GM08714 (cell line): ENCODE measurements at regions not wholly inside any gene's neighbourhood (a gene's known extent, or its start where the extent isn't known, plus 50 kb on each side); places are given as distances from the start of the nearest gene placed in this dataset.

Experiments
- H3K4me3 ChIP-seq: fragments of 200-500 bp; sonication (Bioruptor generic); 2 replicates; pipeline ENCODE4 v1.5.1; 2014; ENCODE audit warnings: mild to moderate bottlenecking, low read length, inconsistent platforms
- ZNF274 ChIP-seq: IDR thresholded peaks from 2 replicates; pipeline ENCODE4 v1.6.1; 2012; ENCODE audit warnings: mild to moderate bottlenecking, low read depth, low read length

DNA sequence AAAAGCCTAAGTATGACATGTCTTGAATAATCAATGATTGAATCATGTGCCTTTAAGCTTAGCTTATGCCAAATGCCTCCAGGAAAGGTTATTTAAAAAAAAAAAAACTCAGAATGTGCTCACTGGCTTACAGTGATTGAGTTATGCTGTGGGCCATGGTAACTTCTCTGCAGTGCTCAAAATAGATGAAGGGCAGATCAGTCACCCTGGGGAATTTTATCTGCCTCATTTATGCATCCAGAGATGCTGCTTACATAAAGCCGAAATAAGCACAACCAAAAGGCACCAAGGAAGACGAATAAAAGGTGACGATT, 118.7 kb upstream of the MDM1 start:
- TF ChIP-seq ZNF274 = no peak
- H3K4me3 ChIP-seq = peak overlapping the region; percentile 65; the same call in 1 of the 2 replicates

DNA sequence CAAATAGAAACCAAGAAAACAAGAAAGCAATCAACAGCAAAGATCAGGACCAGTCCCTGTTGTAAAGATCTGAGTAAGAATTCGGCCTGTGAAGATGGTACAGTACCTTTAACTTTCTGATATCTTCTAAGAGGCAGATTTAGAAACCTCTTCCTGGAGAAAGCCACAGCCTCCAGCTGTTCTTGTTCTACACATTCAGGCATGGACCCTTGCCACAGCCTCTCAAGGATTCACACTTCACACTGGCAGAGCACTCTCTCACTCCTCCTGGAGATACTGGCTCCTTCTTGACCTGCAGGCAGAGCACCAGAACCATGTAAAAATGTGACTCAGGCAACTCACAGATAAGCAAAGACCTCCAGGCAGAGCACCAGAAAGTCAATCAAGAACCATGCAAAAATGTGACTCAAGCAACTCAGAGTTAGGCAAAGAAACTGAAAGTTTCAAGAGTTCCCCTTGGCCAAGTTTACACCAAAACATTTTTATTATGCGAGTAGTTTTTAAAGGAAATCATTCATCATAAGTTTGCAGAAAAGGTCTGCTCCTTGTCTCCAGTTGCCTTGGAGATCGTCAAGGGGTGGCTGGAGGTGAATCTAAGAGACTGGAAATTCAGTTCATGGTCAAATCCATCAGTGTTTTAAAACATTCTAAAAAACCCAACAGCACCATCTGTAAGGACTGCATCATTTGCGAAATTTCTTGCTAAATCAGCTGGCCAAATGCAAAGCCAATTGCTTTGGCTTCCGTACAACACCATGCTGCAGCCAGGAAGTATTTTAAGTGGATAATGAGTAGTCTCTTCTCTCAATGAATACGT, 119.3 kb upstream of the MDM1 start:
- TF ChIP-seq ZNF274 = no peak
- H3K4me3 ChIP-seq = peak overlapping the region; percentile 65; the same call in 1 of the 2 replicates

GRCh38 chr12:68452078-68452715, 120.0 kb upstream of the MDM1 start:
- 0 out of 2 replicates have a peak overlapping the region, but pooled peaks have one; percentile 65 for H3K4me3 ChIP-seq
- no peak for TF ChIP-seq ZNF274

DNA sequence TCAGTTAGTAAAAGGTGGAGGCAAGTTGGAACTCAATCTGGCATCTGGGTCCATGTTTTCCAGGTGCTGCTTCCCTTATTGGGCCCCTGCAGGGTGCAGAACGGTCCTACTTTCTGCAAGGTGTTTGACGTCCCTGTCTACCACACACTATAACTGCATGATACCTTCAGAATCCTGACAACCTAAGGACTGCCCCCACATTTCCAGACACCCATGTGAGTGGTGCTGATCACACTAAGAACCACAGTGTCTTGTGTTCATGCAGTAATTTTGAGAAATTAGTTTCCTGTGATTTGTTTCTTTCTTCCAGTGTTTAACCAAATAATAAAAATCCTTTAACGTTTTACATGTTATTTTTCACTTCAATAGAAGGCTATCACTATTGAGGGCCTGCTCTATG, 121.1 kb upstream of the MDM1 start:
- no peak for TF ChIP-seq ZNF274
- H3K4me3 ChIP-seq = no peak overlapping the region

DNA sequence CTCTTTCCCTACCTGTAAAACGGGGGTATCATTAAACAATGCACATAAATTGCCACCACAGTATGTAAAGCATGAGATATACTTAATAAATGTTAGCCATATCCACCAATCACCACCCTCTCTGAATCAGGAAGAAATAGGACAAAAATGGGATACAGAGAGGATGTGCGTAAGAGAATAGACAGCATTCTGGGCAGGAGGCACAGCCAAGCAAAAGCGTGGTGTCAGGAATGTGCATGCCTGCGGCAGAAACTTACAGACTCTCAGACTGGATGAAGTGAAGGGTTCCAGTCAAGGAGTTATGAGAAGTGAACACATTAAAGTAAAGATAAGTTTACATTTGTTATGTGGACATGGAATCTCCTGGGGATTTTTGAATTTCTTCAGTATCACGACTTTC, 121.7 kb upstream of the MDM1 start:
- no peak overlapping the region for H3K4me3 ChIP-seq
- TF ChIP-seq ZNF274 = no peak

- no peak for TF ChIP-seq ZNF274
- H3K4me3 ChIP-seq = no peak overlapping the region
Observed at GRCh38 chr12:68454892-68455291, 122.7 kb upstream of the MDM1 start.

- H3K4me3 ChIP-seq = no peak overlapping the region
Observed at GRCh38 chr12:68455691-68456345, 123.7 kb upstream of the MDM1 start.

DNA sequence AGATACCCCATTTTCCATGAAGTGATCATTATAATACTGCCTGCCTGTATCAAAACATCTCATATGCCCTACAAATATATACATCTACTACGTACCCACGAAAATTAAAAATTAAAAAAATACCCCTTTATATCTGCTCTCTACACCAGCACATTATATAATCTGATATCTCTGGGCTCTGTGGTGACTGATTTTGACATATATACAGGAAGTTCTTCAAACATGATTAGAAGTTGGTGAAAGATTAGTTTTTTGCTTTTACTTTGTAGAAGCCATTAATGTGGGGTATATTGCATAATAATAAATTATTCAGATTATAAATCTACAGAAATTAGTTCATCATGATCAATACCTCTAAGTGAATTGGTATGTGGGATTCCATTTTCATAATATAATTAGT, 126.7 kb upstream of the MDM1 start:
- no peak for TF ChIP-seq ZNF274
- H3K4me3 ChIP-seq = no peak overlapping the region

More at GRCh38 chr12:68455691-68456345, 123.7 kb upstream of the MDM1 start:
- no peak for TF ChIP-seq ZNF274

DNA sequence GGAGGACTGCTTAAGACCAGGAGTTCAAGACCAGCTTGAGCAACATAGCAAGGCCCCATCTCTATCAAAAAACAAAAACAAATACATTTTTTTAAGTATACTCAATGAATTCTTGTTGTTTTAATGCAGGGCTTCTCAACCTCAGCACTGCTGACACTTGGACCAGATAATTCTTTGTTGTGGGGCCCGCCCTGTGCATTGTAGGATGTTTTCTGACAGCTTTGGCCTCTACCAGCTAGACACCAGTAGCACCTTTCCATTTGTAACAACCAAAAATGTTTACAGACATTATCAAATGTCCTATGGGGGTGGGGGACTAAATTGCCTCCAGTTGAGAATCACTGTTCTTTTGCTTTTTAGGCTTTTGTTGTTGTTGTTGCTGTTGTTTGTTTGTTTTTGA, 128.1 kb upstream of the MDM1 start:
- TF ChIP-seq ZNF274 = no peak
- no peak overlapping the region for H3K4me3 ChIP-seq

- no peak overlapping the region for H3K4me3 ChIP-seq
- TF ChIP-seq ZNF274 = no peak
Observed at GRCh38 chr12:68461645-68462044, 129.5 kb upstream of the MDM1 start.

DNA sequence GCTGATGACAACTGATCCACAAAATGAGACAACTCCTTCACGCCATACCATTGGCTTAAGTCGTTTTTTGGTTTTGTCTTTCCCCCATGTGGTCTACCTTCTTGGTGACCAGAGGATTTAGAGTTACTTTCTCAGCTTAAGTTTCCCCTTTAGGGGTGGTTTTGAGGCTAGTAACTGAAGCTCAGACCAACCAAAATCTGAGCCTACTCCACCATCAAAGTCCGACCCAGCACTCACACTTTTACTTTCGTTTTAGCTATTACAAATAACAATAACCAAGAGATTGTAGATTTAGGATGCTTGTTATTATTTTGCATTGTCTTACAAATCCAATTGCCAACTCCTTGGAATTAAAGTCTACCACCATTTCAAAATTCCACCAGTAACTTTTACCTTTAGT, 130.6 kb upstream of the MDM1 start:
- no peak overlapping the region for H3K4me3 ChIP-seq
- no peak for TF ChIP-seq ZNF274

DNA sequence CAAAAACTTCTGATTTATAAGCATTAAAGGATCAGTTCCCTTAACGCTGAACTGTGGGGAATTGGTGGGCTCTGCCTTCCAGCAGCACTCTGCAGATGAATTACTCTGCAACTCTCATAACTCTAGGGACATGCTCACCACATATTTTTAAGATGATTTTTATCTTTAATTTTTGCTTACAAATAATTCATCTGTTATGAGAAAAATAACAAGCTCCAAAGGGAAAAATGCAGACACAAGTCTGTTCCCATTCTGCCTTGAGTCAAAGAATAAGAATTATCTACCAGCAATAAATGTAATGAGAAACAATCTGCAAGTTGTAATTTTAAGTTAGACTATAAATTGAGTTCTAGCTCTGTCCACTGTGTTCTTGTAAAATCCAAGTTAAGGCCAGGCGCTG, 133.1 kb upstream of the MDM1 start:
- no peak for TF ChIP-seq ZNF274
- H3K4me3 ChIP-seq = no peak overlapping the region

DNA sequence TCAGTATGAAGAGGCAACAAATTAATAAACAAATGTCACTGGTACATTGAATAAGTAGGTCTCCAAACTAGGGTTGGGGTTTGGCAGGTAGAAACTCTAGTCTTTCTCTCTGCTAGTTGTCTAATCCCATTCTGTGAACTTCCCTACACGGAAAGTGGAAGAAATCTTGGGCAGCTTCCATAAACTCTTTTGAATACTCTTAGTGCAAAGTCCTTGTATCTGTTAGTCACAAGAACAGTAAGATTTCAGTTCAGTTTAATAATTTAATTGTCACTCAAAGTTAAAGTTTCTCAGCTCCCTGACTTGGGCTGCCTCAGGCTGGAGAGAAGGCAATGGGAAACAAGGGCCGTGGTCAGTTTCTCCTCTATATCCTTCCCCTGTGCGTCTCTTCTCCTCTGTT, 135.4 kb upstream of the MDM1 start:
- no peak for TF ChIP-seq ZNF274

GRCh38 chr12:68468036-68468435, 135.9 kb upstream of the MDM1 start:
- H3K4me3 ChIP-seq = no peak overlapping the region
- TF ChIP-seq ZNF274 = no peak

More for the DNA sequence above, 135.4 kb upstream of the MDM1 start:
- H3K4me3 ChIP-seq = no peak overlapping the region

GRCh38 chr12:68469113-68469512, 137.0 kb upstream of the MDM1 start:
- H3K4me3 ChIP-seq = no peak overlapping the region
- no peak for TF ChIP-seq ZNF274
